ENCODE measurements at regions not wholly inside any gene's neighbourhood (a gene's known extent, or its start where the extent isn't known, plus 50 kb on each side); places are given as distances from the start of the nearest gene placed in this dataset.
"Not testable (repeated sequence)": the region's sequence is repeated elsewhere in the genome, so short reads cannot be mapped to it uniquely, and the experiment has no call there.

GRCh38 chr13:109981000-109981399 lies 194.6 kb upstream of the IRS2 start:
- DNase-seq (ENCODE audit: low read depth in 4 of 4, low spot score in 1 of 4), result no peak

DNA sequence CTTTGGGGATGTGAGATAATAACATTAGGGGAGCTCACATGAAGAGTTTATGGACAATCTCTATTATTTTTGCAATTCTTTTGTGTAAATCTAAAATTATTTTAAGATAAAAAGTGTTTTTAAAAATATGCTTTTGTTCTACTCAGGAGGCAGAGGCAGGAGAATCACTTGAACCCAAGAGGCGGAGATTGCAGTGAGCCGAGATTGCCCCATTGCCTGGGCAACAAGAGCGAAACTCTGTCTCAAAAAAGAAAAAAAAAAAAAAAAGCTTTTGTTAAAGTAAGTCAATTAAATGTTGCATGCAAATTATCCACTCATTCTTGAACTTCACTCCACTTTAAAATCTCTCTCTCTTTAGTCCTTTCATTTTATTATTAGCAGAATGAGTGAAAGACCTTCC lies 193.3 kb upstream of the IRS2 start:
- not testable (repeated sequence) for DNase-seq (ENCODE audit: low read depth in 4 of 4, low spot score in 1 of 4)

- DNase-seq (ENCODE audit: low read depth in 4 of 4, low spot score in 1 of 4), result no peak
Observed at GRCh38 chr13:109979228-109979627, 192.8 kb upstream of the IRS2 start.

DNA sequence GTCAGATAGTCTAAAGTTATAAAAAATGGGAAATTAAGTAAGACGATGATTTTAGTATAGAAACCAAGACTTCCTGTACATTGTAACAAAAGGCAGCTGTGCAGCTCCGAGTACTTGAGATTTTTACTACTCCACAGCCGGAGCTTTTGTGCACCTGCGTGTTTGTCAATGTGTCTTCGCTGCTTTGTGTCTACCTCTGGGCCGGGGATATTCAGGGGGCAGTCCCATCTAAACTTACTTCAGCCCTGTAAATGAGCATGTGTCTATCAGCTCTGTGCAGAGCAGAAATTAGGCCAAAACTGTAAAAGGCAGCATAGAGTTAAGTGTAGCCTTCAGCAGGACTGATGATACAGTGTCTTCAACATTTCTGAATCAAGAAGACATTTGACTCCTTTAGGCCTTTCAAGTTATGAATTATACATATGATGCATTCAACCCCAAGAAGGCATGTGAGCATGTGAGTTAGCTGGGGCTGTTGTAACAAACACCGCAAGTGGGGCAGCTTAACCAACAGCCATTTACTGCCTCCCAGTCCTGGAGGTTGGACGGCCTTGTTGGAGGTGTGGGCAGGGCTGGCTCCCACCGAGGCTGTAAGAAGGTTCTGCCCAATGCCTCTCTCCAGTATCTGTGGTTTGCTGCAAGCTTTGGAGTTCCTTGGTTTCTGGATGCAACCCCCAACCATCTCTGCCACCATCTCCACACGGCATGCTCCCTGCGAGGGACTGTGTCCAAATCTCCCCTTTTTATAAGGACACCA lies 191.0 kb upstream of the IRS2 start:
- DNase-seq (ENCODE audit: low read depth in 4 of 4, low spot score in 1 of 4), result no peak

GRCh38 chr13:109976206-109976997 lies 190.0 kb upstream of the IRS2 start:
- DNase-seq (ENCODE audit: low read depth in 4 of 4, low spot score in 1 of 4), result no peak

- no peak for DNase-seq (ENCODE audit: low read depth in 4 of 4, low spot score in 1 of 4)
Observed at GRCh38 chr13:109974354-109974753, 188.0 kb upstream of the IRS2 start.

- no peak for DNase-seq (ENCODE audit: low read depth in 4 of 4, low spot score in 1 of 4)
Observed at GRCh38 chr13:109973279-109973678, 186.9 kb upstream of the IRS2 start.

- DNase-seq (ENCODE audit: low read depth in 4 of 4, low spot score in 1 of 4), result no peak
Observed at GRCh38 chr13:109971456-109972090, 185.2 kb upstream of the IRS2 start.

DNA sequence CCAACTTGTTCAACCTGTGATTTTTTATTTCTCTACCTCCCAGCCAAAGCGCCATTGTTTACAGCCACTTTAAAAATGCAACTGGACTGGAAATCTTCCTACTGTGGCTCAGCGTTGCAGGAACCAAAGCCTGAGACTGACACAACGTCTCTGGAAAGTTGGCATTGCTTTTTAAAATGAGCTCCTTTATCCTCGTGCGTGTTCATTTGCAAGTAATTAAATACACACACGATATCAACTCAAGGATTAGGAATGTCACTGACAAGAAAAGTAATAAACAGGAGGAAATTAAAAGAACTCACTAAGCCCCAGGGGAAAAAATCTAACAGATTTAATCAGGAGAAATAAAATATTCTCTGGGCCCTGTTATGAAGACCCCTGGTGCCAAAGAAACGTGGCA lies 184.6 kb upstream of the IRS2 start:
- DNase-seq (ENCODE audit: low read depth in 4 of 4, low spot score in 1 of 4), result no peak

DNA sequence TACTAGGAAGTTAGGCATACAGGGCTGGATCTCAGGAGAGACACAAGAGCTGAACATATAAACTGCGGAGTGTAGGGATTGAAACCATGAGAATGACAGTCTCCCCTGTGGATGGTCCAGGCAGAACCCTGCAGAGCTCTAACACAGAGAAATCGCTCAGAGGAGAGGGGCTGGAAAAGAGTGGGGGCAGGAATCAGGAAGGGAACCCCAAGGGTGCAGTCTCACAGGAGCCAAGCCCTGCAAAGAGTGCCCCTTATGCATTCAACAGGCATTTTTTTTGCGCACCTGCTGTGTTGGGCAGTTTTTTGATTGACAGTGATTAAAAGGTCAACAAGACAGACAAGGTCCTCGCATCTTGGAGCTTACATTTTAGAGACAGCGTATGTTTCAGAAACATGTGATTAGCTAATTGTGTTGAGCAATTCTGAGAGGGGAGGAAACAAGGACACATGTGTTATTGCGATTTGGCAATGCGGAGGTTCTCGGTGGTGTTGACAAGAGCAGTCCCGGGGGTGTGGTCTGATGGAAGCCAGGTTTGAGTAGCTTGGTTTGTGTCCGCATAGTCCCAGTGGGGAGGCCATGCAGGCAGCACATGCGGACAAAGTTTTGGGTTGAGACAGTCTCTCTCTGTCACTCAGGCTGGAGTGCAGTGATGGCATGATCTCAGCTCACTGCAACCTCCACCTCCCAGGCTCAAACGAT lies 182.6 kb upstream of the IRS2 start:
- no peak for DNase-seq (ENCODE audit: low read depth in 4 of 4, low spot score in 1 of 4)

DNA sequence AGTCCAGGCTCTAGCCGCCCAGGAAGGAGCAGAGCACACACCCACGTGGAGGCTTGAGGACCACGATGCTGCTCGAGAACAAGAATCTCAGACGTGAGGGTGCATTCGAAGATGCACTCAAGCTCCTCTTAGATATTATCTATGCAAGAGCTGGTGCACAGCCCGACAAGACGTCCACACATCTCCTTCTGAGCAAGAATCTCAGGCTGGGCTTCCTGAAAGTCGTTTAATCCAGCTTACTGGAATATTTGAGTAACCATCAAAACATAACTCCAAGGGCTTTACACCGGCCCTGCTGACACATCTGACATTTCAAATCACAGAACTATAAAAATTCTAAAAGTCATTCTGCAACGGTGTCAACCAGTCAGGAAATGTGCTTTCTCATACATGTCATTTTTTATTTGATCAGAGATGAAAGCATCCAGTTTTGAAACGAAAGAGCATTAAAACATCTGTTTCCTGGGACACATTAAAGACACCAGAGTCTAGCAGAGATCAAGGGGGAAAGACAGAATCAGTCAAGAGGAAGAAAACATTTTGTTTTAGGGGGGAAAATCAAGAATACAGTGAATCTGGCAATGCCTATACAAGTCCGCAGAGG lies 177.7 kb upstream of the IRS2 start:
- no peak for DNase-seq (ENCODE audit: low read depth in 4 of 4, low spot score in 1 of 4)

DNA sequence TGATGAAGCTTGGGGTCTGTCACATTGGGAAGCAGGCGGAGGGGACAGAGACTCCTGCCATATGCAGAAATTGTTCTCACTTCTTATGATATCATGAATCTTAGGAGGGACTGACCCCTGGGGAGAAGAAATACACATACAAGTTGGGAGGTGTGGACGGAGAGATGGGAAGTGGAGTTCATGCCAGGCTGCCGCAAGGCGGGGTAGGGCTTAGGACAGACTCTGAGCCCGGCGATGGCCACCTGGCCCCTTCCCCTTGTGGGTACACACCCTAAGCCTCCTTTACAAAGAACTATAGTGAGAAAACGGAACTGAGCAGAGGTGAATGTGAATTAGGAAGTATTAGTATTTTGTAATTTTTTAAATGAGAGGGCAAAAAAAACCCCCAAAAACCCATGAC lies 177.0 kb upstream of the IRS2 start:
- no peak for DNase-seq (ENCODE audit: low read depth in 4 of 4, low spot score in 1 of 4)

DNA sequence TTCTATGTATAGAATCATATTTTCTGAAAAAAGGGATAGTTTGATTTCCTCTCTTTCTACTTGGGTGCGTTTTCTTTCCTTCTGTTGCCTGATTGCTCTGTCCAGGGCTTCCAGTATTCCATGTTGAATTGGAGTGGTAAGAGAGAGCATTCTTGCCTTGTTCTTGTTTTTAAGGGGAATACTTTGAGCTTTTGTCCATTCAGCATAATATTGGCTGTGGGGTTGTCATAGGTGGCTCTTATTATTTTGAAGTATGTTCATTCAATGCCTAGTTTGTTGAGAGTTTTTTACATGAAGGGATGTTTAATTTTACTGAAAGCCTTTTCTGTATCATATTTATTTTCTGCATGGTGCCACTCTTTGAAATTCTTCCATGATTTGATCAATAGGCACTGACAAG lies 173.5 kb upstream of the IRS2 start:
- no peak for DNase-seq (ENCODE audit: low read depth in 4 of 4, low spot score in 1 of 4)

DNA sequence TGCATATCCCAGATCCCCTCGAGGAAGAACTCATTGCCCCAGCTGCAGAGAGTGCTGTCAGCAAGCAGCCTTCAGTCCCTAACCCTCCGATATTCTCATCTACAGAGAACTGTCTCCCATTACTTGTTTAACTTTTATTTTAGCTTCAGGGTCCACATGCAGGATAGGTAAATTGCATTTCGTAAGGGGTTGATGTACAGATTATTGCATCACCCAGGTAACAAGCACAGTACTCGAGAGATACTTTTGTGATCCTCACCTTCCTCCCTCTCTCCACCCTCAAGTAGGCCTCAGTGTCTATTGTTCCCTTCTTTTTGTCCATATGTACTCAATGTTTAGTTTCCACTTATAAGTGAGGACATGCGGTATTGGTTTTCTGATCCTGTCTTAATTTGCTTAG lies 171.5 kb upstream of the IRS2 start:
- DNase-seq (ENCODE audit: low read depth in 4 of 4, low spot score in 1 of 4), result no peak

DNA sequence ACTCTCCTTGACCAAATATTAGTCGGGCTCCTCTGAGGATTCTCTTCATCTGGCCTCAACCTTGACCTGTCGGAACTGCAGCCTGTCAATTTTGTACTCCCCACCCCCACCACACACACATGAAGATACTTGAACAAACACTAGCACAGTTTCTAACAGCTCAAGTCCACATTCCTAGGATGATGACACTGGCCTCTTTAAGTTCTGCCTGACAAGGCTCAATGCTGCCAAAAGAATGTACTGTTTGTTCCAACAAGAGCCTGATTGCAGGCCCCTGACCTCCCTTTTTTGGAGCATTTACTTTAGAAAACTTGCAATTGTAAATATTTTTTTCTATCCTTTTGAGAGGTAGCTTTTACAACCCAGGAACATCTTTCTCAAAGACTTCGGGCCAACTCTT lies 169.2 kb upstream of the IRS2 start:
- no peak for DNase-seq (ENCODE audit: low read depth in 4 of 4, low spot score in 1 of 4)

DNA sequence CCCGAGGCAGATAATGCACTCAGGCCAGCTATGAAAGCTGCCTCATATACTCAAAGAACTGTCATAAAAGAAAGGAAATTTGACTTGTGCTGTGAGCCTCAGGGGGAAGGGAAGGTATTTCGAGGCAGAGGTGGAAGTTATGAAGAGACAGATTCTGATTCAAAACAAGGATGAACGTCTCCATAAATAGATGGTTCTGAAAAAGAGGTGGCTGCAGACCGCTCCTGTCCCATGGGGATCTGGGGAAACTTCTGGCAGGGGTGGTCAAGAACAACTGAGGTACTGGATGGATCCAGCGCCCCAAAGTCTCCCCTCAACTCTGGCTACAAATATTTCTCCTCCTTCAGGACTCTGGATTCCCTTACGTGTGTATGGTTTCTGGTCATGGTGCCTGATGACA lies 168.1 kb upstream of the IRS2 start:
- no peak for DNase-seq (ENCODE audit: low read depth in 4 of 4, low spot score in 1 of 4)

GRCh38 chr13:109951491-109951890 lies 165.1 kb upstream of the IRS2 start:
- no peak for DNase-seq (ENCODE audit: low read depth in 4 of 4, low spot score in 1 of 4)

- DNase-seq (ENCODE audit: low read depth in 4 of 4, low spot score in 1 of 4), result no peak
Observed at GRCh38 chr13:109949397-109949796, 163.0 kb upstream of the IRS2 start.

DNA sequence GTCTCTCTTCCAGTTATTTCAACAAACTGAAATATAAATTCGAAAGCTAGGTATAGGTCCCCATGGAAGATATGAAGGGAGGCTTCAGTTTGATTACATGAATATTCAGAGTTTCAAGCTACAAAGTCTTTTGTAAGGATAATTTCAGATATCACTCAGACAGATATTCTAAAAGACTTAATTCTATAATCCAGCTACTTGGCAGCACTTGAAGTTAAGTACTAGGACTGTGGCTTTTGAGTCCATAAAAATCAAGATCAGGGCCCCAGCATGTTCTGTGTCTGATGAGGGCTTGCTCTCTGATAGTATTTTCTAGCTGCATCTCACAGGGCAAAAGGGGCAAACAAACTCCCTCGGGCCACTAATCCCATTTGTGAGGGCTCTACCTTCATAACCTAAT lies 160.6 kb upstream of the IRS2 start:
- DNase-seq (ENCODE audit: low read depth in 4 of 4, low spot score in 1 of 4), result no peak

GRCh38 chr13:109945206-109945960 lies 159.0 kb upstream of the IRS2 start:
- DNase-seq (ENCODE audit: low read depth in 4 of 4, low spot score in 1 of 4), result no peak

Measured in stimulated activated CD4-positive, alpha-beta T cell treated with anti-CD3 and anti-CD28 coated beads, Interleukin-1b, Interleukin-23, amount 100 ng/mL, for 24 hours (primary cell).